OCI-LY3 (cell line): ENCODE measurements at regions not wholly inside any gene's neighbourhood (a gene's known extent, or its start where the extent isn't known, plus 50 kb on each side); places are given as distances from the start of the nearest gene placed in this dataset.

ENCODE experiments used
- H2AFZ ChIP-seq: fragments of 200-600, 300-600 bp; shearing (Covaris generic); 2 replicates; pipeline ENCODE4 v1.6.0; 2014; ENCODE audit warnings: antibody characterized with exemption, low read depth, low read length
- H3K27ac ChIP-seq: fragments of 200-600, 300-600 bp; sonication (generic); 2 replicates; pipeline ENCODE4 v1.5.1; 2014; ENCODE audit warnings: mild to moderate bottlenecking, low read length, moderate library complexity, mixed read lengths
- H3K27me3 ChIP-seq: fragments of 200-600, 300-600 bp; sonication (generic); 2 replicates; pipeline ENCODE4 v1.6.1; 2014; ENCODE audit warnings: low read depth, low read length, mixed read lengths
- H3K36me3 ChIP-seq: fragments of 200-600, 300-600 bp; sonication (generic); replicated peaks from 2 replicates; pipeline ENCODE3; 2014; ENCODE audit warnings: low read depth, low read length, mixed read lengths
- H3K4me1 ChIP-seq: fragments of 300-600, 200-600 bp; sonication (generic); 2 replicates; pipeline ENCODE4 v1.6.1; 2014; ENCODE audit warnings: low read length, mixed read lengths
- H3K4me2 ChIP-seq: fragments of 200-600, 300-600 bp; sonication (generic); 2 replicates; pipeline ENCODE4 v1.6.1; 2014; ENCODE audit warnings: low read length, mixed read lengths
- H3K4me3 ChIP-seq: fragments of 300-600, 200-600 bp; sonication (generic); 2 replicates; pipeline ENCODE4 v1.5.1; 2014; ENCODE audit warnings: antibody characterized with exemption, mild to moderate bottlenecking, low read length, moderate library complexity
- H3K79me2 ChIP-seq: fragments of 300-600, 200-600 bp; shearing (Covaris generic); 2 replicates; pipeline ENCODE4 v1.6.1; 2014; ENCODE audit warnings: mild to moderate bottlenecking, low read length, mixed read lengths
- H3K9ac ChIP-seq: fragments of 300-600, 200-600 bp; shearing (Covaris generic); 2 replicates; pipeline ENCODE4 v1.6.0; 2014; ENCODE audit warnings: mild to moderate bottlenecking, low read length, moderate library complexity
- H3K9me3 ChIP-seq: fragments of 200-600, 300-600 bp; shearing (Covaris generic); 2 replicates; pipeline ENCODE4 v1.6.1; 2014; ENCODE audit warnings: low read length, mixed read lengths; ENCODE audit not compliant: insufficient read depth
- H4K20me1 ChIP-seq: fragments of 200-600, 300-600 bp; sonication (generic); 2 replicates; pipeline ENCODE4 v1.6.1; 2016; ENCODE audit warnings: low read length, mixed read lengths; ENCODE audit not compliant: insufficient read depth
- CTCF ChIP-seq: fragments of 200-600, 300-600 bp; sonication (generic); IDR thresholded peaks from 2 replicates; pipeline ENCODE4 v1.5.1; 2014; ENCODE audit warnings: antibody characterized with exemption, low read length, low read depth
- EZH2phosphoT487 ChIP-seq: fragments of 200-600 bp; shearing (Covaris generic); IDR thresholded peaks from 2 replicates; pipeline ENCODE4 v1.6.1; 2018; ENCODE audit warnings: antibody characterized with exemption, mixed run types, low read depth

GRCh38 chr10:2893991-2894390 lies 173.4 kb upstream of the PFKP start:
- Histone ChIP-seq H4K20me1 (no peaks in the 10 kb centered on the region), H3K27ac (no peak overlapping the region), H3K9ac (no peak overlapping the region), H3K36me3 (no peaks in the 10 kb centered on the region), H3K4me2 (no peak overlapping the region), H3K4me3 (no peak overlapping the region), H3K79me2 (no peaks in the 10 kb centered on the region), H2AFZ (no peak overlapping the region), H3K27me3 (no peaks in the 10 kb centered on the region), H3K9me3 (no peaks in the 10 kb centered on the region), H3K4me1 (no peaks in the 10 kb centered on the region)
- TF ChIP-seq CTCF, result no peak
- no peak for TF ChIP-seq EZH2phosphoT487

- no peak overlapping the region for H3K9ac ChIP-seq
- no peak overlapping the region for H3K27ac ChIP-seq
- no peak overlapping the region for H3K4me3 ChIP-seq
- H3K4me1 ChIP-seq, result no peaks in the 10 kb centered on the region
- TF ChIP-seq CTCF (no peak), EZH2phosphoT487 (no peak)
- no peak overlapping the region for H2AFZ ChIP-seq
- no peak overlapping the region for H3K4me2 ChIP-seq
- no peaks in the 10 kb centered on the region for H3K9me3 ChIP-seq
- no peaks in the 10 kb centered on the region for H3K79me2 ChIP-seq
- H3K36me3 ChIP-seq, result no peaks in the 10 kb centered on the region
- H3K27me3 ChIP-seq, result no peaks in the 10 kb centered on the region
- no peaks in the 10 kb centered on the region for H4K20me1 ChIP-seq
These were observed 174.0 kb upstream of the PFKP start for GRCh38 chr10:2893158-2893845.

- Histone ChIP-seq H3K9ac (no peak overlapping the region), H4K20me1 (no peaks in the 10 kb centered on the region), H3K4me3 (no peak overlapping the region), H3K27ac (no peak overlapping the region), H3K9me3 (no peaks in the 10 kb centered on the region), H3K36me3 (no peaks in the 10 kb centered on the region), H3K4me2 (no peak overlapping the region), H3K27me3 (no peaks in the 10 kb centered on the region), H3K4me1 (no peaks in the 10 kb centered on the region), H3K79me2 (no peaks in the 10 kb centered on the region), H2AFZ (no peak overlapping the region)
- no peak for TF ChIP-seq CTCF
- no peak for TF ChIP-seq EZH2phosphoT487
These were observed 175.6 kb upstream of the PFKP start for GRCh38 chr10:2891770-2892124.

- H3K36me3 ChIP-seq, result no peaks in the 10 kb centered on the region
- no peak overlapping the region for H2AFZ ChIP-seq
- H3K9me3 ChIP-seq, result no peaks in the 10 kb centered on the region
- H3K4me2 ChIP-seq, result no peak overlapping the region
- H3K27me3 ChIP-seq, result no peaks in the 10 kb centered on the region
- H3K4me1 ChIP-seq, result no peaks in the 10 kb centered on the region
- no peaks in the 10 kb centered on the region for H4K20me1 ChIP-seq
- H3K27ac ChIP-seq, result no peak overlapping the region
- no peak overlapping the region for H3K4me3 ChIP-seq
- H3K79me2 ChIP-seq, result no peaks in the 10 kb centered on the region
- H3K9ac ChIP-seq, result no peak overlapping the region
- TF ChIP-seq CTCF (no peak), EZH2phosphoT487 (no peak)
These were observed 176.1 kb upstream of the PFKP start for GRCh38 chr10:2891073-2891769.
